ENCODE measurements at regions not wholly inside any gene's neighbourhood (a gene's known extent, or its start where the extent isn't known, plus 50 kb on each side); places are given as distances from the start of the nearest gene placed in this dataset.

DNA sequence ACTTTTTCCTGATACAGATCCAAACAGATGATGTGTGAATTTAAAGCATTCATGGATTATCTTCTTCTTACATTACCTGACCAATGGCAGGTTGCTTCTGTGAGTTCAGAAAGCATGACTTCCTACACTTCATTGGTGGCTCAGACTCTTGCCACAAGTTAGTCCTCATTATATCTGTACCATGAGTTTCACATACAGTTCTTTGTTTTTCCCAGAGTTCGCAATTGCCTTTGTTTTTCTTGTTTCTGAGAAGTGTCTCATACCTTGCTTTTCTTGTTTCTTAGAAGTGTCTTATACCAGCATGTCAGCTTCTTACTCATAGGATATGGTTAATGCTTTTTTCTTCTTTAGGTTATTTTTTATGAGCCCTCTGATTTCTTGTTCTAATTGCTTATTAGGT lies 133.8 kb upstream of the TLE3 start:
- TF ChIP-seq POLR2A (IDR thresholded peaks at IDR 0.05), result no peak
- TF ChIP-seq, protein P1, sequence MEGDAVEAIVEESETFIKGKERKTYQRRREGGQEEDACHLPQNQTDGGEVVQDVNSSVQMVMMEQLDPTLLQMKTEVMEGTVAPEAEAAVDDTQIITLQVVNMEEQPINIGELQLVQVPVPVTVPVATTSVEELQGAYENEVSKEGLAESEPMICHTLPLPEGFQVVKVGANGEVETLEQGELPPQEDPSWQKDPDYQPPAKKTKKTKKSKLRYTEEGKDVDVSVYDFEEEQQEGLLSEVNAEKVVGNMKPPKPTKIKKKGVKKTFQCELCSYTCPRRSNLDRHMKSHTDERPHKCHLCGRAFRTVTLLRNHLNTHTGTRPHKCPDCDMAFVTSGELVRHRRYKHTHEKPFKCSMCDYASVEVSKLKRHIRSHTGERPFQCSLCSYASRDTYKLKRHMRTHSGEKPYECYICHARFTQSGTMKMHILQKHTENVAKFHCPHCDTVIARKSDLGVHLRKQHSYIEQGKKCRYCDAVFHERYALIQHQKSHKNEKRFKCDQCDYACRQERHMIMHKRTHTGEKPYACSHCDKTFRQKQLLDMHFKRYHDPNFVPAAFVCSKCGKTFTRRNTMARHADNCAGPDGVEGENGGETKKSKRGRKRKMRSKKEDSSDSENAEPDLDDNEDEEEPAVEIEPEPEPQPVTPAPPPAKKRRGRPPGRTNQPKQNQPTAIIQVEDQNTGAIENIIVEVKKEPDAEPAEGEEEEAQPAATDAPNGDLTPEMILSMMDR (IDR thresholded peaks at IDR 0.05), result no peak
